ENCODE measurements at regions not wholly inside any gene's neighbourhood (a gene's known extent, or its start where the extent isn't known, plus 50 kb on each side); places are given as distances from the start of the nearest gene placed in this dataset.

DNA sequence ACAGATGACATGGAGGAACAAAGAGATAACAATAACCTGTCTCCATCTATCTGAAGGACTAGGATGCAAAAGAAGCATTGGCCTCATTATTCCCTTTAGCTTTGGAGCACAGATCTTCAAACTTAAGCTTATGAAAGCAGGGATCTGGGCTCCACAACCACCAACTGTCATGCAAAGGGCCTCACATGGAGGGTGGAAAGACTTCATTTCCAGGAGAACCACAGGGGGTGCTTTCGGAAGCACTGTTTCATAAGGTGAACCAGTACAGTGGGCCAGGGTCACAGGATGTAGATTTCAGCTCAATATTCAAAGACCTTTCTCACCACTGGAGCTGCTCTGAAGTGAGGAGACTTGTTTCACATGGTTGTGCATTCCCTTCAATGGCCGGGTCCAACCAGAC, 55.1 kb upstream of the MYB start:
- peak overlapping the region; percentile 7 for H2AFZ ChIP-seq (replicated peaks)
- no peaks in the 10 kb centered on the region for H3K36me3 Mint-ChIP-seq
- no peak overlapping the region for H3K4me3 ChIP-seq

DNA sequence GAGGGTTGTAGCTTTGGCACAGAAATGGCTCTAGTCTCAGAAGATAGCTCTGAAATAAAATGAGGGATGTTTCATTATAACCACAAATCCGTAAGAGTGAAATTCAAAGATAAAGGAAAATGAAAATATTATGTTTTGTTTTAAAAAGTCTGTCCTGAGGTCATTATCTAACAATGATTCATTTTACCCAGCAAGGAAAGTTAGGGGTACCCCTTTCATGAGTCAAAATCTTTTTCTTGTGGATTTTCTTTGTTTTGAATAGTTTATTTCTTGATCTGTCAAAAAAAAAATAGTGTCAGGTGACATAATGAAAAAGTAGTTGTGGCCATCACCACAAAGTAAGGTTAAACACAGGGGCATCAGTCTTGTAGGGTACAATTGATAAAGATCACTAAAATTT, 59.7 kb upstream of the MYB start:
- no peaks in the 10 kb centered on the region for H3K4me1 ChIP-seq
- H3K4me1 Mint-ChIP-seq, result no peaks in the 10 kb centered on the region
- no peak overlapping the region for H3K27ac Mint-ChIP-seq
- H3K9me3 ChIP-seq (ENCODE audit: low read depth), result no peaks in the 10 kb centered on the region
- no peaks in the 10 kb centered on the region for H3K36me3 ChIP-seq
- H3K27me3 ChIP-seq, result no peaks in the 10 kb centered on the region
- H3K4me2 ChIP-seq, result no peak overlapping the region
- no peak for DNase-seq (ENCODE audit: low spot score)
- no peak overlapping the region for H2AFZ ChIP-seq (replicated peaks)
- no peaks in the 10 kb centered on the region for H3K9me3 Mint-ChIP-seq
- peaks cover 2% of the 10 kb centered on the region for H3K27me3 Mint-ChIP-seq (ENCODE audit: insufficient read depth, low read depth)
- H3F3A ChIP-seq (ENCODE audit: low read depth), result no peaks in the 10 kb centered on the region
- H4K20me1 ChIP-seq (ENCODE audit: low read depth), result no peaks in the 10 kb centered on the region
- no peak overlapping the region for H3K27ac ChIP-seq
- no peak overlapping the region for H3K4me3 ChIP-seq
- H3K9ac ChIP-seq, result no peak overlapping the region
- H3K4me3 Mint-ChIP-seq, result no peak overlapping the region
- TF ChIP-seq EZH2phosphoT487 (IDR thresholded peaks at IDR 0.05), result no peak
- no peak for TF ChIP-seq EZH2 (IDR thresholded peaks at IDR 0.05)
- TF ChIP-seq, protein P1, sequence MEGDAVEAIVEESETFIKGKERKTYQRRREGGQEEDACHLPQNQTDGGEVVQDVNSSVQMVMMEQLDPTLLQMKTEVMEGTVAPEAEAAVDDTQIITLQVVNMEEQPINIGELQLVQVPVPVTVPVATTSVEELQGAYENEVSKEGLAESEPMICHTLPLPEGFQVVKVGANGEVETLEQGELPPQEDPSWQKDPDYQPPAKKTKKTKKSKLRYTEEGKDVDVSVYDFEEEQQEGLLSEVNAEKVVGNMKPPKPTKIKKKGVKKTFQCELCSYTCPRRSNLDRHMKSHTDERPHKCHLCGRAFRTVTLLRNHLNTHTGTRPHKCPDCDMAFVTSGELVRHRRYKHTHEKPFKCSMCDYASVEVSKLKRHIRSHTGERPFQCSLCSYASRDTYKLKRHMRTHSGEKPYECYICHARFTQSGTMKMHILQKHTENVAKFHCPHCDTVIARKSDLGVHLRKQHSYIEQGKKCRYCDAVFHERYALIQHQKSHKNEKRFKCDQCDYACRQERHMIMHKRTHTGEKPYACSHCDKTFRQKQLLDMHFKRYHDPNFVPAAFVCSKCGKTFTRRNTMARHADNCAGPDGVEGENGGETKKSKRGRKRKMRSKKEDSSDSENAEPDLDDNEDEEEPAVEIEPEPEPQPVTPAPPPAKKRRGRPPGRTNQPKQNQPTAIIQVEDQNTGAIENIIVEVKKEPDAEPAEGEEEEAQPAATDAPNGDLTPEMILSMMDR (IDR thresholded peaks at IDR 0.05), result no peak
- H3K79me2 ChIP-seq (ENCODE audit: low read depth), result no peaks in the 10 kb centered on the region
- no peaks in the 10 kb centered on the region for H3K36me3 Mint-ChIP-seq

More for the DNA sequence above, 55.1 kb upstream of the MYB start:
- Mint-ChIP-seq H3K27ac (no peak overlapping the region), H3K9me3 (no peaks in the 10 kb centered on the region), H3K4me3 (no peak overlapping the region), H3K27me3 (ENCODE audit: insufficient read depth, low read depth) (no peaks in the 10 kb centered on the region), H3K4me1 (no peaks in the 10 kb centered on the region)
- Histone ChIP-seq H3F3A (ENCODE audit: low read depth) (no peaks in the 10 kb centered on the region), H3K9ac (no peak overlapping the region), H3K79me2 (ENCODE audit: low read depth) (no peaks in the 10 kb centered on the region), H3K36me3 (no peaks in the 10 kb centered on the region), H4K20me1 (ENCODE audit: low read depth) (no peaks in the 10 kb centered on the region), H3K4me1 (no peaks in the 10 kb centered on the region), H3K9me3 (ENCODE audit: low read depth) (no peaks in the 10 kb centered on the region), H3K4me2 (no peak overlapping the region), H3K27me3 (no peaks in the 10 kb centered on the region), H3K27ac (no peak overlapping the region)
- DNase-seq (ENCODE audit: low spot score), result no peak
- TF ChIP-seq, protein P1 (IDR thresholded peaks at IDR 0.05), result no peak
- no peak for TF ChIP-seq EZH2phosphoT487 (IDR thresholded peaks at IDR 0.05)
- no peak for TF ChIP-seq EZH2 (IDR thresholded peaks at IDR 0.05)

DNA sequence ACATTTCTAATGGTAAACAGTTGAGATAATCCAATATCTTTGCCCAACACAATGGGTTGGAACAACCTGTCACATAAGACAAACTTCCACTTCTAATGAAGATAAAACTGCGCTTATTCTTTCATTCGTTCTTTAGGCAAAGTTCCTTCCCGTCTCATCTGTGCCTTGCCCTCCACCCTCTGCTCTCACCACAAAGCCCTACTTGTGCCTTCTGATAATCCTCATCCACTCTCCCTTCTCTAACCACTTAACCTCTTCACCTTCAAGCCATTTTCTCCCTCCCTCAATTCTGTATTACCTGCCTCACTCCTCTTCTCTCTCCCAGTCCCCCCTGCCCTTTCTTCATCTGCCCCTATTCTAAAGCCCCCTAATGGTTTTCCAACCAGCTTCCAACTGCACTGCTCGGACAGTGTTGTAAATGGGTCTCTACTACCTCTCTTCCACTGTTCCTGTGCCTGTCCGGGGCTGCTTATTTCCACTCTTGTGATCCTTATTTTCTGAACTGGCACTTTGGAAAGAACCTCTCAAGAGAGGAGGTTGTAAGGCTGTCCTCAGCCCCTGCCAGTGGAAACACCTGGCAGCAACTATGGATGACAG, 62.9 kb upstream of the MYB start:
- H3K4me1 Mint-ChIP-seq, result no peaks in the 10 kb centered on the region
- no peak overlapping the region for H3K27ac Mint-ChIP-seq
- peaks cover 2% of the 10 kb centered on the region for H3K27me3 Mint-ChIP-seq (ENCODE audit: insufficient read depth, low read depth)
- no peaks in the 10 kb centered on the region for H3F3A ChIP-seq (ENCODE audit: low read depth)
- TF ChIP-seq, protein P1 (IDR thresholded peaks at IDR 0.05), result no peak
- no peak for TF ChIP-seq EZH2 (IDR thresholded peaks at IDR 0.05)
- no peak for TF ChIP-seq EZH2phosphoT487 (IDR thresholded peaks at IDR 0.05)
- no peak overlapping the region for H3K4me3 Mint-ChIP-seq
- H4K20me1 ChIP-seq (ENCODE audit: low read depth), result no peaks in the 10 kb centered on the region
- H3K79me2 ChIP-seq (ENCODE audit: low read depth), result no peaks in the 10 kb centered on the region
- H3K27me3 ChIP-seq, result no peaks in the 10 kb centered on the region
- no peaks in the 10 kb centered on the region for H3K36me3 Mint-ChIP-seq
- H3K9me3 Mint-ChIP-seq, result no peaks in the 10 kb centered on the region
- DNase-seq (ENCODE audit: low spot score), result no peak
- H3K27ac ChIP-seq, result no peak overlapping the region
- H3K4me3 ChIP-seq, result no peak overlapping the region
- no peak overlapping the region for H3K4me2 ChIP-seq
- H3K9me3 ChIP-seq (ENCODE audit: low read depth), result no peaks in the 10 kb centered on the region
- H2AFZ ChIP-seq (replicated peaks), result peak overlapping the region; percentile 55
- no peaks in the 10 kb centered on the region for H3K4me1 ChIP-seq
- H3K36me3 ChIP-seq, result no peaks in the 10 kb centered on the region
- no peak overlapping the region for H3K9ac ChIP-seq

All from neural progenitor cell (in vitro differentiated cells).